GM23338 (cell line): ENCODE measurements at regions not wholly inside any gene's neighbourhood (a gene's known extent, or its start where the extent isn't known, plus 50 kb on each side); places are given as distances from the start of the nearest gene placed in this dataset.

Source experiments
- CREB1 ChIP-seq: fragments of 250-450 bp; sonication (Bioruptor Pico); IDR thresholded peaks from 2 replicates; pipeline ENCODE4 v1.5.0; 2020; ENCODE audit warnings: low read depth, mild to moderate bottlenecking, moderate library complexity
- CTCF ChIP-seq, 2 experiments: fragments of 200-600 bp in 1 of 2; sonication (generic) in 1 of 2; conservative IDR thresholded peaks; 2 replicates each; pipeline versions ENCODE4 v1.5.1 to v1.6.1; 2016 to 2017; ENCODE audit warnings: antibody characterized with exemption in 2 of 2, low read depth in 2 of 2, mild to moderate bottlenecking in 2 of 2, moderate library complexity in 1 of 2
- ETS1 ChIP-seq: IDR thresholded peaks from 2 replicates; pipeline ENCODE4 v1.6.1; 2016; ENCODE audit warnings: antibody characterized with exemption
- EZH2 ChIP-seq: fragments of 200-600 bp; sonication (generic); IDR thresholded peaks from one replicate; pipeline ENCODE4 v1.8.0; 2017; ENCODE audit warnings: antibody characterized with exemption, mild to moderate bottlenecking, low read depth; ENCODE audit not compliant: unreplicated experiment
- POLR2AphosphoS5 ChIP-seq: IDR thresholded peaks from 2 replicates; pipeline ENCODE4 v1.6.1; 2016; ENCODE audit warnings: antibody characterized with exemption, low read depth

- no peak for TF ChIP-seq POLR2AphosphoS5
- no peak for TF ChIP-seq CTCF (conservative IDR thresholded peaks at IDR 0.05; ENCODE audit: low read depth in 2 of 2)
- TF ChIP-seq CREB1 (CRISPR knock-in tag) = no peak
- no peak for TF ChIP-seq EZH2
- no peak for TF ChIP-seq ETS1
Observed at GRCh38 chr7:51647931-51648351, 331.3 kb upstream of the COBL start.
